ENCODE measurements at regions not wholly inside any gene's neighbourhood (a gene's known extent, or its start where the extent isn't known, plus 50 kb on each side); places are given as distances from the start of the nearest gene placed in this dataset.
"Not testable (repeated sequence)": the region's sequence is repeated elsewhere in the genome, so short reads cannot be mapped to it uniquely, and the experiment has no call there.

DNA sequence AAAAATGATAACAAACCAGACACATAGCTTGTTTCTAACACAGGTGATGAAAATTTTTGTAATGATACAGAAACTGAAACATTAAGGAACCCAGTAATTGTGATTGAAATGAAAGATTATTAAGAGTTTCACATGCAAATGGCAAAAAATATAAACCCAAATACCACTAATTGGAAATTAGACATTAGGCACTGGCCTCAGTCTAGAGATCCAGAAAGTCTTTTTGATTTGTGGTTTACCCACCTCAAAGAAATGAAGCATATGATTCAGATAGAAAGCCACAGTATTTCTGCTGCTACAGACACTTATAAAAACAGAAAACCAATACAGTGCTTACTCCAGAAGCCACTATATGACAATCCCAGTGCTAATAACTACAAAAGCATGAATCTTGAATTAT, 83.7 kb upstream of the ZNF519 start:
- TF ChIP-seq, protein P1, sequence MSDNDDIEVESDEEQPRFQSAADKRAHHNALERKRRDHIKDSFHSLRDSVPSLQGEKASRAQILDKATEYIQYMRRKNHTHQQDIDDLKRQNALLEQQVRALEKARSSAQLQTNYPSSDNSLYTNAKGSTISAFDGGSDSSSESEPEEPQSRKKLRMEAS (IDR thresholded peaks at IDR 0.05) = not testable (repeated sequence)
- not testable (repeated sequence) for TF ChIP-seq ZNF230 (CRISPR knock-in tag; IDR thresholded peaks at IDR 0.05); TAF15 (IDR thresholded peaks at IDR 0.05; ENCODE audit: low read depth, low read length, poor library complexity, severe bottlenecking)
- TF ChIP-seq, protein P2, sequence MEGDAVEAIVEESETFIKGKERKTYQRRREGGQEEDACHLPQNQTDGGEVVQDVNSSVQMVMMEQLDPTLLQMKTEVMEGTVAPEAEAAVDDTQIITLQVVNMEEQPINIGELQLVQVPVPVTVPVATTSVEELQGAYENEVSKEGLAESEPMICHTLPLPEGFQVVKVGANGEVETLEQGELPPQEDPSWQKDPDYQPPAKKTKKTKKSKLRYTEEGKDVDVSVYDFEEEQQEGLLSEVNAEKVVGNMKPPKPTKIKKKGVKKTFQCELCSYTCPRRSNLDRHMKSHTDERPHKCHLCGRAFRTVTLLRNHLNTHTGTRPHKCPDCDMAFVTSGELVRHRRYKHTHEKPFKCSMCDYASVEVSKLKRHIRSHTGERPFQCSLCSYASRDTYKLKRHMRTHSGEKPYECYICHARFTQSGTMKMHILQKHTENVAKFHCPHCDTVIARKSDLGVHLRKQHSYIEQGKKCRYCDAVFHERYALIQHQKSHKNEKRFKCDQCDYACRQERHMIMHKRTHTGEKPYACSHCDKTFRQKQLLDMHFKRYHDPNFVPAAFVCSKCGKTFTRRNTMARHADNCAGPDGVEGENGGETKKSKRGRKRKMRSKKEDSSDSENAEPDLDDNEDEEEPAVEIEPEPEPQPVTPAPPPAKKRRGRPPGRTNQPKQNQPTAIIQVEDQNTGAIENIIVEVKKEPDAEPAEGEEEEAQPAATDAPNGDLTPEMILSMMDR (CRISPR knock-in tag; IDR thresholded peaks at IDR 0.05) = not testable (repeated sequence)
